Astrocyte (in vitro differentiated cells and primary cell): ENCODE measurements at regions not wholly inside any gene's neighbourhood (a gene's known extent, or its start where the extent isn't known, plus 50 kb on each side); places are given as distances from the start of the nearest gene placed in this dataset.

ENCODE experiments used
- DNase-seq: peaks from one replicate; pipeline ENCODE4 v3.0.0-alpha.2; 2010; ENCODE audit warnings: low read depth
- FAIRE-seq: peaks from 2 replicates; lab custom pipeline; 2011; peaks lifted over from hg19 to GRCh38; lab: Jason Lieb, UNC
- H2AFZ ChIP-seq: 2 replicates; pipeline ENCODE4 v1.6.0; 2012; ENCODE audit warnings: low read depth, low read length, inconsistent platforms
- H3K27ac ChIP-seq: 2 replicates; pipeline ENCODE4 v1.5.1; 2011; ENCODE audit warnings: low read depth, low read length, inconsistent platforms
- H3K27me3 ChIP-seq: 2 replicates; pipeline ENCODE4 v1.6.0; 2011; ENCODE audit warnings: low read length, inconsistent platforms; ENCODE audit not compliant: insufficient read depth
- H3K36me3 ChIP-seq: 2 replicates; pipeline ENCODE4 v1.5.1; 2011; ENCODE audit warnings: low read length, inconsistent platforms; ENCODE audit not compliant: insufficient read depth
- H3K4me1 ChIP-seq: 2 replicates; pipeline ENCODE4 v1.5.1; 2011; ENCODE audit warnings: low read length, inconsistent platforms; ENCODE audit not compliant: insufficient read depth
- H3K4me2 ChIP-seq: 2 replicates; pipeline ENCODE4 v1.6.0; 2012; ENCODE audit warnings: low read length, inconsistent platforms
- H3K4me3 ChIP-seq: 2 replicates; pipeline ENCODE4 v1.5.1; 2011; ENCODE audit warnings: low read depth, mild to moderate bottlenecking, low read length, inconsistent platforms; ENCODE audit not compliant: insufficient read depth
- H3K79me2 ChIP-seq: 2 replicates; pipeline ENCODE4 v1.6.0; 2012; ENCODE audit warnings: mild to moderate bottlenecking, low read length, inconsistent platforms; ENCODE audit not compliant: insufficient read depth
- H3K9ac ChIP-seq: 2 replicates; pipeline ENCODE4 v1.6.0; 2012; ENCODE audit warnings: mild to moderate bottlenecking, low read length, inconsistent platforms
- H3K9me3 ChIP-seq: 2 replicates; pipeline ENCODE4 v1.5.1; 2012; ENCODE audit warnings: low read depth, mild to moderate bottlenecking, low read length, inconsistent platforms; ENCODE audit not compliant: insufficient read depth
- H4K20me1 ChIP-seq: 2 replicates; pipeline ENCODE4 v1.6.0; 2012; ENCODE audit warnings: low read length, inconsistent platforms; ENCODE audit not compliant: insufficient read depth
- H3K27ac Mint-ChIP-seq: one replicate; pipeline ENCODE4 v1.8.0; 2021; ENCODE audit warnings: mild to moderate bottlenecking, mixed read lengths; ENCODE audit not compliant: unreplicated experiment
- H3K27me3 Mint-ChIP-seq: one replicate; pipeline ENCODE4 v1.8.0; 2021; ENCODE audit warnings: low read depth, mixed read lengths; ENCODE audit not compliant: unreplicated experiment
- H3K36me3 Mint-ChIP-seq: one replicate; pipeline ENCODE4 v1.8.0; 2021; ENCODE audit warnings: low read depth, mixed read lengths; ENCODE audit not compliant: unreplicated experiment
- H3K4me1 Mint-ChIP-seq: one replicate; pipeline ENCODE4 v1.8.0; 2021; ENCODE audit warnings: low read depth, mixed read lengths; ENCODE audit not compliant: unreplicated experiment
- H3K4me3 Mint-ChIP-seq: one replicate; pipeline ENCODE4 v1.8.0; 2021; ENCODE audit warnings: mild to moderate bottlenecking, moderate library complexity, mixed read lengths; ENCODE audit not compliant: unreplicated experiment
- H3K9me3 Mint-ChIP-seq: one replicate; pipeline ENCODE4 v1.8.0; 2021; ENCODE audit warnings: mild to moderate bottlenecking, mixed read lengths; ENCODE audit not compliant: unreplicated experiment
- EZH2 ChIP-seq: IDR thresholded peaks from 2 replicates; pipeline ENCODE4 v1.6.1; 2012; ENCODE audit warnings: mild to moderate bottlenecking, low read length, inconsistent platforms; ENCODE audit not compliant: insufficient read depth
- TF ChIP-seq, protein P1 (sequence below): IDR thresholded peaks from 2 replicates; pipeline ENCODE4 v1.5.1; 2011; ENCODE audit warnings: low read depth, mild to moderate bottlenecking, inconsistent platforms, low read length, moderate library complexity; ENCODE audit not compliant: insufficient read depth

- Histone ChIP-seq H2AFZ (no peak overlapping the region), H3K4me1 (no peaks in the 10 kb centered on the region), H3K9ac (no peak overlapping the region), H4K20me1 (no peaks in the 10 kb centered on the region), H3K27ac (no peak overlapping the region), H3K27me3 (no peaks in the 10 kb centered on the region), H3K36me3 (no peaks in the 10 kb centered on the region), H3K4me2 (no peak overlapping the region), H3K79me2 (no peaks in the 10 kb centered on the region), H3K4me3 (no peak overlapping the region), H3K9me3 (no peaks in the 10 kb centered on the region)
- H3K27ac Mint-ChIP-seq: no peak overlapping the region
- FAIRE-seq (no peak), DNase-seq (no peak)
- TF ChIP-seq, protein P1, sequence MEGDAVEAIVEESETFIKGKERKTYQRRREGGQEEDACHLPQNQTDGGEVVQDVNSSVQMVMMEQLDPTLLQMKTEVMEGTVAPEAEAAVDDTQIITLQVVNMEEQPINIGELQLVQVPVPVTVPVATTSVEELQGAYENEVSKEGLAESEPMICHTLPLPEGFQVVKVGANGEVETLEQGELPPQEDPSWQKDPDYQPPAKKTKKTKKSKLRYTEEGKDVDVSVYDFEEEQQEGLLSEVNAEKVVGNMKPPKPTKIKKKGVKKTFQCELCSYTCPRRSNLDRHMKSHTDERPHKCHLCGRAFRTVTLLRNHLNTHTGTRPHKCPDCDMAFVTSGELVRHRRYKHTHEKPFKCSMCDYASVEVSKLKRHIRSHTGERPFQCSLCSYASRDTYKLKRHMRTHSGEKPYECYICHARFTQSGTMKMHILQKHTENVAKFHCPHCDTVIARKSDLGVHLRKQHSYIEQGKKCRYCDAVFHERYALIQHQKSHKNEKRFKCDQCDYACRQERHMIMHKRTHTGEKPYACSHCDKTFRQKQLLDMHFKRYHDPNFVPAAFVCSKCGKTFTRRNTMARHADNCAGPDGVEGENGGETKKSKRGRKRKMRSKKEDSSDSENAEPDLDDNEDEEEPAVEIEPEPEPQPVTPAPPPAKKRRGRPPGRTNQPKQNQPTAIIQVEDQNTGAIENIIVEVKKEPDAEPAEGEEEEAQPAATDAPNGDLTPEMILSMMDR: no peak
- TF ChIP-seq EZH2: no peak
- no peak overlapping the region for H3K4me3 Mint-ChIP-seq
- H3K27me3 Mint-ChIP-seq: peaks cover 19% of the 10 kb centered on the region
- H3K9me3 Mint-ChIP-seq: peaks cover 8% of the 10 kb centered on the region
- no peaks in the 10 kb centered on the region for H3K4me1 Mint-ChIP-seq
- no peaks in the 10 kb centered on the region for H3K36me3 Mint-ChIP-seq
Observed at GRCh38 chr1:78263459-78263858, 217.7 kb downstream of the GIPC2 start.

DNA sequence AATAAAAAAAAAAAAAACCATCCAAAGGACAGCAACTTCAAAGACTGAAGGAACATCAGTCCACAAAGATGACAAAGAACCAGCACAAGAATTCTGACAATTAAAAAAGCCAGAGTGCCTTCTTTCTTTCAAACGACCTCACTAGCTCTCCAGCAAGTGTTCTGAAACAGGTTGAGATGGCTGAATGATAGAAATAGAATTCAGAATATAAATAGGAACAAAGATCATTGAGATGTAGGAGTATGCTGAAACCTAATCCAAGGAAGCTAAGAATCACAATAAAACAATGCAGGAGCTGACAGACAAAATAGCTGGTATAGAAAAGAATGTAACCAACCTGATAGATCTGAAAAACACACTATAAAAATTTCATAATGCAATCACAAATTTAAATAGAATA, 218.2 kb downstream of the GIPC2 start:
- Histone ChIP-seq H3K9ac (no peak overlapping the region), H3K4me3 (no peak overlapping the region), H3K27me3 (no peaks in the 10 kb centered on the region), H2AFZ (no peak overlapping the region), H3K4me1 (no peaks in the 10 kb centered on the region), H3K36me3 (no peaks in the 10 kb centered on the region), H4K20me1 (no peaks in the 10 kb centered on the region), H3K27ac (no peak overlapping the region), H3K79me2 (no peaks in the 10 kb centered on the region), H3K4me2 (no peak overlapping the region), H3K9me3 (no peaks in the 10 kb centered on the region)
- TF ChIP-seq, protein P1: no peak
- no peak for TF ChIP-seq EZH2
- DNase-seq: no peak
- no peaks in the 10 kb centered on the region for H3K36me3 Mint-ChIP-seq
- no peaks in the 10 kb centered on the region for H3K4me1 Mint-ChIP-seq
- peaks cover 8% of the 10 kb centered on the region for H3K9me3 Mint-ChIP-seq
- no peak overlapping the region for H3K4me3 Mint-ChIP-seq
- no peak for FAIRE-seq
- peaks cover 21% of the 10 kb centered on the region for H3K27me3 Mint-ChIP-seq
- H3K27ac Mint-ChIP-seq: no peak overlapping the region

GRCh38 chr1:78267513-78268218, 221.9 kb downstream of the GIPC2 start:
- Mint-ChIP-seq H3K27me3 (peaks cover 15% of the 10 kb centered on the region), H3K36me3 (no peaks in the 10 kb centered on the region), H3K4me1 (no peaks in the 10 kb centered on the region), H3K4me3 (no peak overlapping the region), H3K27ac (no peak overlapping the region), H3K9me3 (peaks cover 5% of the 10 kb centered on the region)
- Histone ChIP-seq H3K79me2 (no peaks in the 10 kb centered on the region), H4K20me1 (no peaks in the 10 kb centered on the region), H3K4me1 (no peaks in the 10 kb centered on the region), H3K27me3 (no peaks in the 10 kb centered on the region), H3K4me3 (no peak overlapping the region), H3K9me3 (no peaks in the 10 kb centered on the region), H3K9ac (no peak overlapping the region), H3K4me2 (no peak overlapping the region), H3K27ac (no peak overlapping the region), H2AFZ (no peak overlapping the region), H3K36me3 (no peaks in the 10 kb centered on the region)
- TF ChIP-seq, protein P1: no peak
- TF ChIP-seq EZH2: no peak
- FAIRE-seq: no peak
- no peak for DNase-seq
